WERI-Rb-1 (cell line): ENCODE measurements at regions not wholly inside any gene's neighbourhood (a gene's known extent, or its start where the extent isn't known, plus 50 kb on each side); places are given as distances from the start of the nearest gene placed in this dataset.

Experiments
- DNase-seq: peaks from one replicate; pipeline ENCODE4 v3.0.0-alpha.2; 2020
- H3K27ac ChIP-seq: fragments of 250-450 bp; sonication (Bioruptor Pico); 2 replicates; pipeline ENCODE4 v1.5.1; 2020; ENCODE audit warnings: mild to moderate bottlenecking, moderate library complexity
- H3K27me3 ChIP-seq: fragments of 250-450 bp; sonication (Bioruptor Pico); 2 replicates; pipeline ENCODE4 v1.5.1; 2021; ENCODE audit warnings: mild to moderate bottlenecking, low read depth, moderate library complexity; ENCODE audit not compliant: insufficient read depth, severe bottlenecking
- H3K36me3 ChIP-seq: fragments of 250-450 bp; sonication (Bioruptor Pico); 2 replicates; pipeline ENCODE4 v1.5.1; 2020; ENCODE audit warnings: mild to moderate bottlenecking, moderate library complexity
- H3K4me3 ChIP-seq: 2 replicates; pipeline ENCODE4 v1.5.1; 2011; ENCODE audit warnings: low read depth, mild to moderate bottlenecking, control low read depth, low read length
- H3K9me3 ChIP-seq: fragments of 250-450 bp; sonication (Bioruptor Pico); 2 replicates; pipeline ENCODE4 v1.5.1; 2021; ENCODE audit warnings: mild to moderate bottlenecking, moderate library complexity; ENCODE audit not compliant: severe bottlenecking
- TF ChIP-seq, protein P1 (sequence below): IDR thresholded peaks from 2 replicates; pipeline ENCODE4 v1.5.1; 2011; ENCODE audit warnings: low read depth, mild to moderate bottlenecking, control low read depth, inconsistent platforms, low read length

DNA sequence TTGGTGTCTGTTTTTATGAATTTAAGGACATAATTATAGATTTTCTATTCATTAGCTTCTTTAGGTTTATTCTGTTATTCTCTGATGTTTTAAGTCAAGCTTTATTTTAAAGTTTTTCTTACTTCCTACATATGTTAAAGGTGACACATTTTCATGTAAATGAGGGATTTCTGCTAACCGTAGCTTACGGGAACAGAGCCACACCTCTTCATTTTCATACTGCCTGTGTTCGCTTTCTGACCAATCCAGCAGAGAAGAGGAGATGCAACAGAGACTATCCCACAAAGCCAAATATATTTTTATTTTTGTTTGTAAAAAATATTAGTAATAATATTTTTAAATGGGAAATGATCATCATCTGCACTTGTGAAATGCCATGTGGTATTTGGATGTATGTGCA, 774.1 kb downstream of the BRD1 start:
- Histone ChIP-seq H3K27me3 (no peaks in the 10 kb centered on the region), H3K27ac (no peak overlapping the region), H3K9me3 (no peaks in the 10 kb centered on the region), H3K36me3 (no peaks in the 10 kb centered on the region), H3K4me3 (no peak overlapping the region)
- TF ChIP-seq, protein P1, sequence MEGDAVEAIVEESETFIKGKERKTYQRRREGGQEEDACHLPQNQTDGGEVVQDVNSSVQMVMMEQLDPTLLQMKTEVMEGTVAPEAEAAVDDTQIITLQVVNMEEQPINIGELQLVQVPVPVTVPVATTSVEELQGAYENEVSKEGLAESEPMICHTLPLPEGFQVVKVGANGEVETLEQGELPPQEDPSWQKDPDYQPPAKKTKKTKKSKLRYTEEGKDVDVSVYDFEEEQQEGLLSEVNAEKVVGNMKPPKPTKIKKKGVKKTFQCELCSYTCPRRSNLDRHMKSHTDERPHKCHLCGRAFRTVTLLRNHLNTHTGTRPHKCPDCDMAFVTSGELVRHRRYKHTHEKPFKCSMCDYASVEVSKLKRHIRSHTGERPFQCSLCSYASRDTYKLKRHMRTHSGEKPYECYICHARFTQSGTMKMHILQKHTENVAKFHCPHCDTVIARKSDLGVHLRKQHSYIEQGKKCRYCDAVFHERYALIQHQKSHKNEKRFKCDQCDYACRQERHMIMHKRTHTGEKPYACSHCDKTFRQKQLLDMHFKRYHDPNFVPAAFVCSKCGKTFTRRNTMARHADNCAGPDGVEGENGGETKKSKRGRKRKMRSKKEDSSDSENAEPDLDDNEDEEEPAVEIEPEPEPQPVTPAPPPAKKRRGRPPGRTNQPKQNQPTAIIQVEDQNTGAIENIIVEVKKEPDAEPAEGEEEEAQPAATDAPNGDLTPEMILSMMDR: no peak
- DNase-seq: no peak

DNA sequence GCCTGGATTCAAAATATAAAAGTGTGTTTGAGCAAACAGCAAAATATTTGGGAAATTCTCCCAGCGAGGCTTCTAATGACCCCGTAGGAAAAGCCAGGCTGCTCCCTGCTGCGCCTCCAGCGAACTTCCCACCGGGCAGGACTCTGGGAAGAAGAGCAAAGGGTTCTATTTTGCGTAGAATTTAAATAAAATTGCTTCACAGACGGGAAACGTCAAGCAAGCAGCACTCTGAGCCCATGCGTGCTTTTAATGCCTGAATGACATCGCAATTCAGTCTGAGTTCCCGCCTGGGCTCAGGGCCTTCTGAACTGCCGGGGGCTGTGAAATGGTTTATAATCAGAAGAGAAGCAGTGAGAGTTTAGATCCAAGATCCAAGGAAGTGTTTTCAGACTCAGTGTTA, 775.1 kb downstream of the BRD1 start:
- Histone ChIP-seq H3K9me3 (no peaks in the 10 kb centered on the region), H3K4me3 (no peak overlapping the region), H3K27me3 (no peaks in the 10 kb centered on the region), H3K27ac (no peak overlapping the region), H3K36me3 (no peaks in the 10 kb centered on the region)
- no peak for DNase-seq
- TF ChIP-seq, protein P1: no peak

DNA sequence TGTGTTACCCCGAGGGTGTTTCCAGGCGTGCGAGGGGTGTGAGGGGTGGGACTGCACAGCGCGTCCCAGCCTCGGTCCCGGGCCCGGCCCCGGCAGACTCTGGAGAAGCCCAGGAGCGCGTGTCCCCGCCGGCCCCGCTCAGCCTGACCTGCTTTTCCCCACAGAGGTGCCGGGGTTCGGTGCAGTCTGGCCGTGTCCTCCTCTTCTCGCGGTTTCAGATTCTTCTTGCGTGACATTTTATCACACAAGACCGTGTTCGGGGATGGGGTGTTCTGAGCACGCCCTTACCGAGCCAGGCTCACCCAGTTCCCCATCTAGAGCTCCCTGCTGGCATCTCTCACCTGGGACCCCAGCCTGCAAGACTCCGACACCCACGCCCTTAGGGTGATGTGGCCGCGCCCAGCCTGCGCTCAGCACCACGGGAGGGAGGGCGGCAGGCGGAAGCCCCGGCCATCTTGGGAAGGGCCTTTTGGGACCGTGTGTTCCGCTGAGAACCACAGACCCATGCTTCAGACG, 775.6 kb downstream of the BRD1 start:
- Histone ChIP-seq H3K27me3 (no peaks in the 10 kb centered on the region), H3K9me3 (no peaks in the 10 kb centered on the region), H3K27ac (no peak overlapping the region), H3K4me3 (no peak overlapping the region), H3K36me3 (no peaks in the 10 kb centered on the region)
- TF ChIP-seq, protein P1: no peak
- no peak for DNase-seq

DNA sequence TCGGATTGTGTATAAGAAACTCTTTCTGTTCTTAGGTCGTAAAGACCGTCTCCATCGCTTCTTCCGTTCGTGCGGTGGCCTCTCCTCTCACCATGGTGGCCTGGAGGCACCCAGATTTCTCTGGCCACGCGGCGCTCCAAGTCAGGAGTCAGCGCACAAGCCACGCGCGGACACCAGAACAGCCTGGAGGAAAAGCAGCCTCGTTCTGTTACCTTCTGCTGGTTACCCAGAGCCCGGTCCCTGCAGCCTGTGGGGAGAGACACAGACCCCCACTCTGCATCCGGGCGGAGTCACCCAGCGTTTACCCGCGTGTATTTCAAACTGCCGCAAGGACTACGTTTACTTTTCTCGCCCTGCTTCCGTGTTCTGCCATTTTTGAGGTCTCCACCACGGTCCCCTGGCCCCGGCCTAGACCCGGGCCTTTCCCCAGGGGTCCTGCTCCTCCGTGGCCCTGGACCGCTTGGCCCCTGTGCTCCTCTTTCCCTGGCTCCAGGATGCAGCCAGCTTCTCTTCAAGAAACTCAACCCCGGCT, 776.1 kb downstream of the BRD1 start:
- no peaks in the 10 kb centered on the region for H3K27me3 ChIP-seq
- H3K4me3 ChIP-seq: no peak overlapping the region
- no peak for DNase-seq
- no peaks in the 10 kb centered on the region for H3K36me3 ChIP-seq
- TF ChIP-seq, protein P1: no peak
- no peak overlapping the region for H3K27ac ChIP-seq
- no peaks in the 10 kb centered on the region for H3K9me3 ChIP-seq

DNA sequence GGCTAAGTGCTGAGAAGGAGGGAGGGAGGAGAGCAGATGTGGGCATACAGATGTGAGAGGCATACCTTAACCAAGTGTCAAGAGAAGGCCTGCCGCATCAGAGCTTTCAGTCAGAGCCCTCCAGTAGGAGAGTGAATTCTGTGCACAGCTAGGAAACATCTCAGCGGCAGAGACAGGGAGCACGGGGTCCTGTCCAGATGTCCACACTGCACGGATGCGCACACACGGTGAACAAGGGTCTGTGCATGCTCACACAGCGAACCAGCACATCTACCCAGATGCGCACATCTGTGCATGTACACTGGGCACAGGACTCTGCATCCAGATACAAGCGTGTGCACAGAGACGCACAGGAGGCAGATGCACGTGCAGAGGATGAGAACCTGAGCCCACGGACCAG, 778.0 kb downstream of the BRD1 start:
- no peaks in the 10 kb centered on the region for H3K27me3 ChIP-seq
- H3K36me3 ChIP-seq: no peaks in the 10 kb centered on the region
- DNase-seq: no peak
- no peaks in the 10 kb centered on the region for H3K9me3 ChIP-seq
- TF ChIP-seq, protein P1: no peak
- H3K27ac ChIP-seq: no peak overlapping the region
- H3K4me3 ChIP-seq: no peak overlapping the region

DNA sequence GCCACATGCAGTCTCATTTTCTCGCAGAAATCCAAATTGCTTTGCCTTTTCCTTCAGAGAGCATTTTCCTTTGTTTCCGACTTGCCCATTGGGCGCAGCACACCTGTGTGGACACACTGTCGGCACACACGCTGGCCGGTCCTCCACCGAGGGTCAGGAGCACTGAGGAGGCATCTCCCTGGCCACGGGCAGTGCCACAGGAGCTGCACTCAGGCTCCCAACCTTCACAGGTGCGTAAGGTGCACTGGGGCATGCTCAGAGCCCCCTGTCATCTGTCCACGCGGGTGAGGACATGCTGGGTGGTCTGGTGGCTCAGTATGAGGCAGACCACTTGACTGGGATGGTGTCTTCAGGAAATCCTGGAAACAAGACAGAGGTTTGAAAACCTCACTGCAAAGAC, 779.1 kb downstream of the BRD1 start:
- no peaks in the 10 kb centered on the region for H3K36me3 ChIP-seq
- DNase-seq: no peak
- TF ChIP-seq, protein P1: no peak

More for the DNA sequence above, 779.1 kb downstream of the BRD1 start:
- Histone ChIP-seq H3K4me3 (no peak overlapping the region), H3K27me3 (no peaks in the 10 kb centered on the region), H3K9me3 (no peaks in the 10 kb centered on the region), H3K27ac (no peak overlapping the region)
